ENCODE measurements at regions not wholly inside any gene's neighbourhood (a gene's known extent, or its start where the extent isn't known, plus 50 kb on each side); places are given as distances from the start of the nearest gene placed in this dataset.

DNA sequence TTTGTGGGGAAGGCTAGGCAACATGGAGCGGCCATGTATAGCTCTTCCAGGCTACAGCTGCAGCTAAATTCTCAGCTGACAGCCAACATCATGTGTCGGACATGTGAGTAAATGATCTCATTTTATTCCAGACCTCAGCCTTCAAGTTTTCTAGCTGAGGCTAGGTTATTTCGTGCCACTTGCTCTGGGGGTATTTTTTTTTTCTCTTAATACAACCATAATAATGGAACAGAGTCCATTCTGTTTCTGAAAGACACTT is 573.5 kb downstream of the CD109 start:
- Mint-ChIP-seq H3K27me3 (ENCODE audit: low read depth, unreplicated experiment) (peaks cover 2% of the 10 kb centered on the region), H3K9me3 (ENCODE audit: unreplicated experiment) (no peaks in the 10 kb centered on the region), H3K27ac (ENCODE audit: unreplicated experiment) (no peak overlapping the region), H3K36me3 (ENCODE audit: low read depth, unreplicated experiment) (no peaks in the 10 kb centered on the region), H3K4me3 (ENCODE audit: unreplicated experiment) (no peak overlapping the region), H3K4me1 (ENCODE audit: low read depth, unreplicated experiment) (peaks cover 6% of the 10 kb centered on the region)
- no peak for TF ChIP-seq EZH2 (IDR thresholded peaks at IDR 0.05; ENCODE audit: insufficient read depth, low read length)
- TF ChIP-seq, protein P1, sequence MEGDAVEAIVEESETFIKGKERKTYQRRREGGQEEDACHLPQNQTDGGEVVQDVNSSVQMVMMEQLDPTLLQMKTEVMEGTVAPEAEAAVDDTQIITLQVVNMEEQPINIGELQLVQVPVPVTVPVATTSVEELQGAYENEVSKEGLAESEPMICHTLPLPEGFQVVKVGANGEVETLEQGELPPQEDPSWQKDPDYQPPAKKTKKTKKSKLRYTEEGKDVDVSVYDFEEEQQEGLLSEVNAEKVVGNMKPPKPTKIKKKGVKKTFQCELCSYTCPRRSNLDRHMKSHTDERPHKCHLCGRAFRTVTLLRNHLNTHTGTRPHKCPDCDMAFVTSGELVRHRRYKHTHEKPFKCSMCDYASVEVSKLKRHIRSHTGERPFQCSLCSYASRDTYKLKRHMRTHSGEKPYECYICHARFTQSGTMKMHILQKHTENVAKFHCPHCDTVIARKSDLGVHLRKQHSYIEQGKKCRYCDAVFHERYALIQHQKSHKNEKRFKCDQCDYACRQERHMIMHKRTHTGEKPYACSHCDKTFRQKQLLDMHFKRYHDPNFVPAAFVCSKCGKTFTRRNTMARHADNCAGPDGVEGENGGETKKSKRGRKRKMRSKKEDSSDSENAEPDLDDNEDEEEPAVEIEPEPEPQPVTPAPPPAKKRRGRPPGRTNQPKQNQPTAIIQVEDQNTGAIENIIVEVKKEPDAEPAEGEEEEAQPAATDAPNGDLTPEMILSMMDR (IDR thresholded peaks at IDR 0.05; ENCODE audit: insufficient read depth, low read depth, low read length), result no peak
- Histone ChIP-seq H3K4me3 (ENCODE audit: insufficient read depth, low read depth, low read length) (no peak overlapping the region), H4K20me1 (ENCODE audit: insufficient read depth, low read length) (no peaks in the 10 kb centered on the region), H3K4me1 (ENCODE audit: insufficient read depth, low read length) (no peaks in the 10 kb centered on the region), H3K27ac (ENCODE audit: low read depth, low read length) (no peak overlapping the region), H2AFZ (ENCODE audit: low read depth, low read length) (no peak overlapping the region), H3K79me2 (ENCODE audit: insufficient read depth, low read length) (no peaks in the 10 kb centered on the region), H3K9ac (ENCODE audit: low read length) (no peak overlapping the region), H3K36me3 (ENCODE audit: insufficient read depth, low read length) (no peaks in the 10 kb centered on the region), H3K4me2 (ENCODE audit: low read length) (no peak overlapping the region), H3K9me3 (ENCODE audit: insufficient read depth, low read depth, low read length) (no peaks in the 10 kb centered on the region), H3K27me3 (ENCODE audit: insufficient read depth, low read length) (no peaks in the 10 kb centered on the region)
- FAIRE-seq, result no peak
- no peak for DNase-seq (ENCODE audit: low read depth)

DNA sequence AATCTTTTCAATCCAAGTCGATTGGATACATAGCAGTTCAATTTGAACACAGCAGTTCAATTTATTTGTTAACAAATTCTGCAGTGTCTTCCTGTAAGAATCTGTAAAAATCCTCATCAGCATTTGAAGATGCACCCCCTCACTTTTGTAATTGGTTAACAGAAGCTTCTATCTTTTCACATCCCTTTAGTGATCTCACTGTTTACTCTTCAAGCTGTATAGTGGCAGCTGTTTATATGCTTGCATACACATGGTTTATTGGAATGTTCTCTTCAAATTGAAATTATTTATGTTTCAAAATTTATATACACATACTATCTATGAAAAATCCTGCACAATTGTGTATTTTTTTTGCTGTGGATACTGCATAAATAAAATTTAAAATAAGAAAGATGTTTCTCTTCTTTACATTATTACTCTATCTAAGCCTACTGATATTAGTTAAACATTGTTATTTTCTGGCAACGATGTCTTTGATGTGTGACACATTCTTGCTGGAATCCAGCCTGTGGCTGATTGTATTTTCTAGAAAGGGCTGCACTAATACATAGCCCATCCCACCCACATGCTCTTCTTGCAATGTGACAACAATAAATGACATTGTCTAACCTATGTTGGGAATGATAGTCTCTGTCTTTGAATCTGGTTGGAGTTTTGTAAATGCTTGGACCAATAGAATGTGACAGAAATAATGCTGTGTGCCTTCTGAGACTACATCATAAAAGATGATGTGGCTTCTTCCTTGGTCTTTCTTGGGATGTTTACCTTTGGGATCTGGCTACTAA is 573.0 kb downstream of the CD109 start:
- Histone ChIP-seq H3K79me2 (ENCODE audit: insufficient read depth, low read length) (no peaks in the 10 kb centered on the region), H3K4me3 (ENCODE audit: insufficient read depth, low read depth, low read length) (no peak overlapping the region), H3K9me3 (ENCODE audit: insufficient read depth, low read depth, low read length) (no peaks in the 10 kb centered on the region), H4K20me1 (ENCODE audit: insufficient read depth, low read length) (no peaks in the 10 kb centered on the region), H3K9ac (ENCODE audit: low read length) (no peak overlapping the region), H3K4me1 (ENCODE audit: insufficient read depth, low read length) (no peaks in the 10 kb centered on the region), H3K36me3 (ENCODE audit: insufficient read depth, low read length) (no peaks in the 10 kb centered on the region), H3K4me2 (ENCODE audit: low read length) (no peak overlapping the region), H3K27me3 (ENCODE audit: insufficient read depth, low read length) (no peaks in the 10 kb centered on the region), H2AFZ (ENCODE audit: low read depth, low read length) (no peak overlapping the region), H3K27ac (ENCODE audit: low read depth, low read length) (no peak overlapping the region)
- Mint-ChIP-seq H3K27me3 (ENCODE audit: low read depth, unreplicated experiment) (peaks cover under 1% of the 10 kb centered on the region), H3K9me3 (ENCODE audit: unreplicated experiment) (no peaks in the 10 kb centered on the region), H3K27ac (ENCODE audit: unreplicated experiment) (no peak overlapping the region), H3K36me3 (ENCODE audit: low read depth, unreplicated experiment) (no peaks in the 10 kb centered on the region), H3K4me3 (ENCODE audit: unreplicated experiment) (no peak overlapping the region), H3K4me1 (ENCODE audit: low read depth, unreplicated experiment) (peaks cover 6% of the 10 kb centered on the region)
- DNase-seq (ENCODE audit: low read depth) (no peak), FAIRE-seq (no peak)
- TF ChIP-seq EZH2 (IDR thresholded peaks at IDR 0.05; ENCODE audit: insufficient read depth, low read length), result no peak
- TF ChIP-seq, protein P1 (IDR thresholded peaks at IDR 0.05; ENCODE audit: insufficient read depth, low read depth, low read length), result no peak

DNA sequence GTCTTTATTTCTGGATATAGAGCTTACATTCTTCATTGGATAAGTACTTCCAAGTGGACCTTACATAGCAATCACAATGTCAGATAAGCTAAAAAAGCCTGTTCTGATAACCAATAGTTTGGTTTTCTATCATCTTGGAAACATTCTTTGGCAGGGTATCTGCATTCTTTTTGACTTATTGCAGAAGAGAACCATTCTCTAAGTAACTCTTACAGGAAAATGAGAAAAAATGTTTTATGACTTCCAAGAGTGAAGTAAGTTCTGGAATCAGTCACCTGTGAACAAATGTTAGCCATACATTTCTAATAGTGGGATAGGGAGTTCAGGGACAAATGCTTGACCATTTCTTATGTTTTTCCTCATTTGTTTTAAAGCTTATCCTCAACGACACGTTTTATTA is 564.0 kb downstream of the CD109 start:
- no peak for TF ChIP-seq EZH2 (IDR thresholded peaks at IDR 0.05; ENCODE audit: insufficient read depth, low read length)
- TF ChIP-seq, protein P1 (IDR thresholded peaks at IDR 0.05; ENCODE audit: insufficient read depth, low read depth, low read length), result no peak
- no peaks in the 10 kb centered on the region for H3K27me3 ChIP-seq (ENCODE audit: insufficient read depth, low read length)
- Mint-ChIP-seq H3K27ac (ENCODE audit: unreplicated experiment) (no peak overlapping the region), H3K4me3 (ENCODE audit: unreplicated experiment) (no peak overlapping the region), H3K4me1 (ENCODE audit: low read depth, unreplicated experiment) (no peaks in the 10 kb centered on the region), H3K9me3 (ENCODE audit: unreplicated experiment) (peaks cover 4% of the 10 kb centered on the region), H3K27me3 (ENCODE audit: low read depth, unreplicated experiment) (no peaks in the 10 kb centered on the region), H3K36me3 (ENCODE audit: low read depth, unreplicated experiment) (no peaks in the 10 kb centered on the region)
- no peak overlapping the region for H3K9ac ChIP-seq (ENCODE audit: low read length)
- FAIRE-seq, result peak; percentile 9
- peak; percentile 57 for DNase-seq (ENCODE audit: low read depth)
- no peak overlapping the region for H3K27ac ChIP-seq (ENCODE audit: low read depth, low read length)
- no peaks in the 10 kb centered on the region for H3K9me3 ChIP-seq (ENCODE audit: insufficient read depth, low read depth, low read length)
- H2AFZ ChIP-seq (ENCODE audit: low read depth, low read length), result no peak overlapping the region
- H4K20me1 ChIP-seq (ENCODE audit: insufficient read depth, low read length), result no peaks in the 10 kb centered on the region
- H3K36me3 ChIP-seq (ENCODE audit: insufficient read depth, low read length), result no peaks in the 10 kb centered on the region
- H3K79me2 ChIP-seq (ENCODE audit: insufficient read depth, low read length), result no peaks in the 10 kb centered on the region
- no peaks in the 10 kb centered on the region for H3K4me1 ChIP-seq (ENCODE audit: insufficient read depth, low read length)
- no peak overlapping the region for H3K4me2 ChIP-seq (ENCODE audit: low read length)
- H3K4me3 ChIP-seq (ENCODE audit: insufficient read depth, low read depth, low read length), result no peak overlapping the region

All from astrocyte (in vitro differentiated cells and primary cell).